Hepatocyte (in vitro differentiated cells): ENCODE measurements at regions not wholly inside any gene's neighbourhood (a gene's known extent, or its start where the extent isn't known, plus 50 kb on each side); places are given as distances from the start of the nearest gene placed in this dataset.

Experiments used
- DNase-seq: peaks from one replicate; pipeline ENCODE4 v3.0.0-alpha.2; 2016; ENCODE audit warnings: low spot score
- H2AFZ ChIP-seq: fragments of 200-600 bp; sonication (generic); 2 replicates; pipeline ENCODE4 v1.6.0; 2016; ENCODE audit warnings: antibody characterized with exemption, mild to moderate bottlenecking
- H3K27ac ChIP-seq: fragments of 200-600 bp; sonication (generic); 2 replicates; pipeline ENCODE4 v1.5.1; 2016; ENCODE audit warnings: mild to moderate bottlenecking
- H3K27me3 ChIP-seq: fragments of 200-600 bp; sonication (generic); 2 replicates; pipeline ENCODE4 v1.6.1; 2016
- H3K36me3 ChIP-seq: fragments of 200-600 bp; sonication (generic); replicated peaks from 2 replicates; pipeline ENCODE4 v1.5.1; 2016; ENCODE audit warnings: low read depth; ENCODE audit not compliant: insufficient read depth
- H3K4me1 ChIP-seq: fragments of 200-600 bp; sonication (generic); 2 replicates; pipeline ENCODE4 v1.5.1; 2016; ENCODE audit warnings: mild to moderate bottlenecking, moderate library complexity; ENCODE audit not compliant: insufficient read depth
- H3K4me2 ChIP-seq: fragments of 200-600 bp; sonication (generic); 2 replicates; pipeline ENCODE4 v1.6.0; 2016
- H3K4me3 ChIP-seq: fragments of 200-600 bp; sonication (generic); 2 replicates; pipeline ENCODE4 v1.5.1; 2016; ENCODE audit warnings: mild to moderate bottlenecking
- H3K79me2 ChIP-seq: fragments of 200-600 bp; sonication (generic); 2 replicates; pipeline ENCODE4 v1.6.0; 2017; ENCODE audit warnings: mild to moderate bottlenecking
- H3K9me2 ChIP-seq: fragments of 200-600 bp; sonication (generic); replicated peaks from 2 replicates; pipeline ENCODE4 v1.6.0; 2017; ENCODE audit warnings: mild to moderate bottlenecking; ENCODE audit not compliant: insufficient read depth
- H3K9me3 ChIP-seq: fragments of 200-600 bp; sonication (generic); 2 replicates; pipeline ENCODE4 v1.5.1; 2016; ENCODE audit warnings: low read depth, mild to moderate bottlenecking
- H4K20me1 ChIP-seq: fragments of 200-600 bp; sonication (generic); 2 replicates; pipeline ENCODE4 v1.6.0; 2016; ENCODE audit warnings: mild to moderate bottlenecking; ENCODE audit not compliant: insufficient read depth, poor library complexity, severe bottlenecking
- CTCF ChIP-seq: fragments of 200-600 bp; sonication (generic); IDR thresholded peaks from 2 replicates; pipeline ENCODE4 v1.5.1; 2016; ENCODE audit warnings: antibody characterized with exemption, mild to moderate bottlenecking; ENCODE audit not compliant: poor library complexity
- EZH2 ChIP-seq: fragments of 200-600 bp; sonication (generic); IDR thresholded peaks from 2 replicates; pipeline ENCODE4 v1.6.1; 2016; ENCODE audit warnings: antibody characterized with exemption, mild to moderate bottlenecking, borderline replicate concordance
- EZH2phosphoT487 ChIP-seq: fragments of 200-600 bp; sonication (generic); IDR thresholded peaks from one replicate; pipeline ENCODE4 v1.6.1; 2018; ENCODE audit warnings: antibody characterized with exemption, mild to moderate bottlenecking, low read depth, moderate library complexity; ENCODE audit not compliant: unreplicated experiment, severe bottlenecking
- WGBS: methylation state at CpG from one replicate; pipeline ENCODE4 v1.1.6; 2016; ENCODE audit warnings: low lambda C conversion rate; ENCODE audit errors: missing lambda C conversion rate; 5-methylcytosine and 5-hydroxymethylcytosine counted together

- no peaks in the 10 kb centered on the region for H3K4me1 ChIP-seq
- H3K4me2 ChIP-seq = no peak overlapping the region
- H2AFZ ChIP-seq = no peak overlapping the region
- no peaks in the 10 kb centered on the region for H3K79me2 ChIP-seq
- no peaks in the 10 kb centered on the region for H4K20me1 ChIP-seq
- no peak overlapping the region for H3K4me3 ChIP-seq
- no peaks in the 10 kb centered on the region for H3K9me3 ChIP-seq
- H3K27ac ChIP-seq = no peak overlapping the region
- no peaks in the 10 kb centered on the region for H3K36me3 ChIP-seq
- TF ChIP-seq EZH2 (no peak), EZH2phosphoT487 (no peak), CTCF (no peak)
- H3K9me2 ChIP-seq = no peaks in the 10 kb centered on the region
- no peak for DNase-seq
- WGBS = 87% methylated on average over 3 of the region's 3 CpGs
- no peaks in the 10 kb centered on the region for H3K27me3 ChIP-seq
Observed at GRCh38 chr12:92384571-92384970, 238.9 kb upstream of the BTG1 start.

GRCh38 chr12:92382383-92382878, 236.8 kb upstream of the BTG1 start:
- Histone ChIP-seq H3K4me3 (no peak overlapping the region), H3K27me3 (no peaks in the 10 kb centered on the region), H3K36me3 (no peaks in the 10 kb centered on the region), H4K20me1 (no peaks in the 10 kb centered on the region), H3K9me2 (no peaks in the 10 kb centered on the region), H3K9me3 (no peaks in the 10 kb centered on the region), H3K4me2 (no peak overlapping the region), H3K27ac (no peak overlapping the region), H3K79me2 (no peaks in the 10 kb centered on the region), H3K4me1 (no peaks in the 10 kb centered on the region), H2AFZ (no peak overlapping the region)
- no peak for TF ChIP-seq EZH2phosphoT487
- TF ChIP-seq CTCF = no peak
- TF ChIP-seq EZH2 = no peak
- no peak for DNase-seq
- WGBS = 95% methylated on average over 3 of the region's 3 CpGs

GRCh38 chr12:92381856-92382255, 236.2 kb upstream of the BTG1 start:
- no peaks in the 10 kb centered on the region for H3K9me2 ChIP-seq
- no peak overlapping the region for H3K4me2 ChIP-seq
- H3K4me3 ChIP-seq = no peak overlapping the region
- H3K27ac ChIP-seq = no peak overlapping the region
- no peaks in the 10 kb centered on the region for H3K79me2 ChIP-seq
- H3K9me3 ChIP-seq = no peaks in the 10 kb centered on the region
- H3K4me1 ChIP-seq = no peaks in the 10 kb centered on the region
- no peak for DNase-seq
- TF ChIP-seq EZH2 = no peak
- TF ChIP-seq CTCF = no peak
- no peak for TF ChIP-seq EZH2phosphoT487
- no peak overlapping the region for H2AFZ ChIP-seq
- H3K36me3 ChIP-seq = no peaks in the 10 kb centered on the region
- H4K20me1 ChIP-seq = no peaks in the 10 kb centered on the region
- H3K27me3 ChIP-seq = no peaks in the 10 kb centered on the region
